ENCODE measurements at regions not wholly inside any gene's neighbourhood (a gene's known extent, or its start where the extent isn't known, plus 50 kb on each side); places are given as distances from the start of the nearest gene placed in this dataset.

DNA sequence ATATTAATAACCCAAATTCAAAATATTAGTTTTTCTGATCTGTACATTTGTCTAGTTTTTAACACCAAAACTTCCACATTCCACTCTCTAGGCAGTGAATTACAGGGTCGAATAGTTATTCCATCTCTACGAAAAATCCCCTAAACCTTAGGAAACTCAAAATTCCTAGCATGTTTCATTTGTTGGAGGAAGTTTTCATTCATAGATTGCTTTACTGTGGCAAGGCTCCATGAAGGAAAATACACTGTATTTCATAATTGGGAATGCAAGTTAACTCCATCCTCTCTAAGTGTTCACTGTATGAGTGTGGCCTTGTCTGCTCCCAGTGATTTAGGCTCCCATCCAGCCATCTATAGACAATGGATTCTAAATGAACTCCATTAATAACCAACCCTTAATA, 296.1 kb downstream of the TENT5A start:
- in situ Hi-C loops (cut with HindIII; ENCODE audit: low sequenced_read_pairs): no loop called here
- no peak overlapping the region for H3K4me3 ChIP-seq (ENCODE audit: low read depth, low read length)
- no peak for TF ChIP-seq CTCF (IDR thresholded peaks at IDR 0.05; ENCODE audit: low read depth, low read length)
- no peak for DNase-seq (ENCODE audit: low read depth, low spot score)

GRCh38 chr6:81455641-81456040, 296.8 kb downstream of the TENT5A start:
- no peak for DNase-seq (ENCODE audit: low read depth, low spot score)
- H3K4me3 ChIP-seq (ENCODE audit: low read depth, low read length): no peak overlapping the region
- TF ChIP-seq CTCF (IDR thresholded peaks at IDR 0.05; ENCODE audit: low read depth, low read length): no peak
- in situ Hi-C loops (cut with HindIII; ENCODE audit: low sequenced_read_pairs): no loop called here

GRCh38 chr6:81451787-81452186, 300.7 kb downstream of the TENT5A start:
- peak; percentile 85 for DNase-seq (ENCODE audit: low read depth, low spot score)
- no peak for TF ChIP-seq CTCF (IDR thresholded peaks at IDR 0.05; ENCODE audit: low read depth, low read length)
- no peak overlapping the region for H3K4me3 ChIP-seq (ENCODE audit: low read depth, low read length)
- in situ Hi-C loops (cut with HindIII; ENCODE audit: low sequenced_read_pairs): no loop called here

- in situ Hi-C loops (cut with HindIII; ENCODE audit: low sequenced_read_pairs): no loop called here
- H3K4me3 ChIP-seq (ENCODE audit: low read depth, low read length): no peak overlapping the region
- TF ChIP-seq CTCF (IDR thresholded peaks at IDR 0.05; ENCODE audit: low read depth, low read length): no peak
- peak; percentile 25 for DNase-seq (ENCODE audit: low read depth, low spot score)
These were observed 302.3 kb downstream of the TENT5A start for GRCh38 chr6:81450180-81450579.

DNA sequence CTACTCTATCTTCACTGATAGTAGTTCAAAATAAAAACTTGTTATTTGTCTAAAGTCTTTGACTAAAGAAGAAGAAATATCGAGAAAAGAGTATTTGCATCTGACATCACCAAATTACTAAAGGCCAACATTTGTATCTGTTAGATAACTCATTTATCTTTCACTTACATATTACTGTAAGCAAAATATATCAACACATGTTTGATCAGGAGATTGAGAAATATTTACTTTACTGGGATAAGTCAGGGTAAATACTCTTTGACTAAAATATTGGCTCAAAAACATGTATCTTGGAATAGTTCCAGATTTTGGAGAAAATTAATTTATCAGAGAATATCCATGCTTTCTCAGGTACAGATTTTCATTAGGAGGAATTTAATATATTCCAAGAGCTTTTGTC, 306.0 kb downstream of the TENT5A start:
- DNase-seq (ENCODE audit: low read depth, low spot score): no peak
- H3K4me3 ChIP-seq (ENCODE audit: low read depth, low read length): no peak overlapping the region
- in situ Hi-C loops (cut with HindIII; ENCODE audit: low sequenced_read_pairs): no loop called here
- no peak for TF ChIP-seq CTCF (IDR thresholded peaks at IDR 0.05; ENCODE audit: low read depth, low read length)

DNA sequence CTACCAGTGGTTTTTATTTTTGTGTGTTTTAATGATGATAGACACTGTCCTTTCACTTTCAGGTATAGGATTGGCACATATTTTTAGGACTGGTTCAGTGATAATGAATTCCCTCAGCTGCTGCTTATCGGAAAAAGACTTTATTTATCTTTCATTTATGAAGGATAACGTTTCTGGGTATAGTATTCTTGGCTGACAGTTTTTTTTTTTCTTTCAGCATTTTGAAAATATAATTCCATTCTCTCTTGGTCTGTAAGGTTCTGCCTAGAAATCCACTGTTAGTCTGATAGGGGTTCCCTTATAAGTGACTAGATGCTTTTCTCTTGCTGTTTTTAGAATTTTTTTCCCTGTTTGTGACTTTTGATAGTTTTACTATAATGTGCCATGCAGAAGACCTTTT, 313.1 kb downstream of the TENT5A start:
- in situ Hi-C loops (cut with HindIII; ENCODE audit: low sequenced_read_pairs): no loop called here
- H3K4me3 ChIP-seq (ENCODE audit: low read depth, low read length): no peak overlapping the region
- no peak for DNase-seq (ENCODE audit: low read depth, low spot score)
- TF ChIP-seq CTCF (IDR thresholded peaks at IDR 0.05; ENCODE audit: low read depth, low read length): no peak

DNA sequence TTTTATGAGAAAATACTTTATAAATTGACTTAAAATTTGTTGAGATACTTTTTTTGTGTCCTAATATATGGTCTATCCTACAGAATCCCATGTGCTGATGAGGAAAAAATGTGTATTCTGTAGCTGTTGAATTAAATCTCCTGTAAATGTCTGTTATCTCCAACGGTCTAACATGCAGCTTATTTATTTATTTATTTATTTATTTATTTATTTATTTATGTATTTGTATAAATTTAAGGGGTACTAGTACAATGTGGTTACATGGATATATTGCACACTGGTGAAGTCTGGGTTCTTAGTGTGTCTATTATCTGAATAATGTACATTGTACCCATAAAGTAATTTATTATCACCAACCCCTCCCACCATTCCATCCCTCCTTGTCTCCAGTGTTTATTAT, 315.5 kb downstream of the TENT5A start:
- no peak for DNase-seq (ENCODE audit: low read depth, low spot score)
- TF ChIP-seq CTCF (IDR thresholded peaks at IDR 0.05; ENCODE audit: low read depth, low read length): no peak
- in situ Hi-C loops (cut with HindIII; ENCODE audit: low sequenced_read_pairs): no loop called here
- H3K4me3 ChIP-seq (ENCODE audit: low read depth, low read length): no peak overlapping the region
